Uterus (tissue), 3 donors: ENCODE measurements at regions not wholly inside any gene's neighbourhood (a gene's known extent, or its start where the extent isn't known, plus 50 kb on each side); places are given as distances from the start of the nearest gene placed in this dataset.
"Not testable (repeated sequence)": the region's sequence is repeated elsewhere in the genome, so short reads cannot be mapped to it uniquely, and the experiment has no call there.

Experiments
- DNase-seq, 2 donors: peaks; one replicate each; pipeline ENCODE4 v3.0.0-alpha.2; 2019 to 2020
- H3K27ac ChIP-seq, 2 donors: fragments of 200-600 bp; sonication (generic); 1 replicate in 1 of 2; 2 replicates in 1 of 2; pipeline ENCODE4 v1.5.1; 2016 to 2018
- H3K27me3 ChIP-seq, 2 donors: fragments of 200-600 bp; sonication (generic); one replicate each; pipeline ENCODE4 v1.5.1; 2018 to 2019; ENCODE audit warnings: control low read depth in 1 of 2
- H3K36me3 ChIP-seq, 2 donors: fragments of 200-600 bp; sonication (generic); one replicate each; pipeline ENCODE4 v1.5.1; 2019; ENCODE audit warnings: control low read depth in 1 of 2
- H3K4me1 ChIP-seq, 2 donors: fragments of 200-600 bp; sonication (generic); one replicate each; pipeline ENCODE4 v1.5.1; 2018 to 2019; ENCODE audit warnings: control low read depth in 1 of 2
- H3K4me3 ChIP-seq, 2 donors: fragments of 200-600 bp; sonication (generic); 1 replicate in 1 of 2; 2 replicates in 1 of 2; pipeline ENCODE4 v1.5.1; 2018 to 2019; ENCODE audit warnings: mild to moderate bottlenecking in 1 of 2
- H3K9me3 ChIP-seq, 2 donors: fragments of 200-600 bp; sonication (generic); one replicate each; pipeline ENCODE4 v1.5.1; 2019; ENCODE audit warnings: control low read depth in 1 of 2
- intact Hi-C: fragments of 100-400 bp; cut with DNase I; formaldehyde crosslinking; loops from one replicate; pipeline ENCODE4 v1.15.1; 2023; ENCODE audit warnings: low total_unique reads
- donor health status: DM: yes; HTN: yes; CAD: no.

GRCh38 chr1:206357962-206358361 is 112.3 kb upstream of the IKBKE start:
- H3K36me3 ChIP-seq, H3K4me1 ChIP-seq, H3K9me3 ChIP-seq, intact Hi-C loops, H3K27me3 ChIP-seq, DNase-seq, H3K27ac ChIP-seq, H3K4me3 ChIP-seq: not testable (repeated sequence)

GRCh38 chr1:206358771-206359170 is 111.5 kb upstream of the IKBKE start:
- intact Hi-C loops, H3K27me3 ChIP-seq, H3K4me1 ChIP-seq: not testable (repeated sequence)

GRCh38 chr1:206359377-206359776 is 110.9 kb upstream of the IKBKE start:
- H3K4me1 ChIP-seq, H3K36me3 ChIP-seq, H3K27ac ChIP-seq, H3K4me3 ChIP-seq, DNase-seq, intact Hi-C loops, H3K9me3 ChIP-seq, H3K27me3 ChIP-seq: not testable (repeated sequence)

More at GRCh38 chr1:206358771-206359170, 111.5 kb upstream of the IKBKE start:
- not testable (repeated sequence) for DNase-seq, H3K4me3 ChIP-seq, H3K27ac ChIP-seq, H3K9me3 ChIP-seq, H3K36me3 ChIP-seq

GRCh38 chr1:206361978-206362543 is 108.2 kb upstream of the IKBKE start:
- H3K36me3 ChIP-seq, DNase-seq, H3K27me3 ChIP-seq, H3K4me3 ChIP-seq, H3K27ac ChIP-seq, H3K4me1 ChIP-seq, H3K9me3 ChIP-seq, intact Hi-C loops: not testable (repeated sequence)

- intact Hi-C loops, H3K9me3 ChIP-seq, H3K4me3 ChIP-seq, H3K36me3 ChIP-seq, H3K27ac ChIP-seq, H3K4me1 ChIP-seq, DNase-seq, H3K27me3 ChIP-seq: not testable (repeated sequence)
These were observed 107.3 kb upstream of the IKBKE start for GRCh38 chr1:206362994-206363393.

GRCh38 chr1:206365271-206365670 is 105.0 kb upstream of the IKBKE start:
- intact Hi-C loops, H3K27ac ChIP-seq: not testable (repeated sequence)

GRCh38 chr1:206366131-206366530 is 104.1 kb upstream of the IKBKE start:
- H3K27ac ChIP-seq, H3K27me3 ChIP-seq, H3K9me3 ChIP-seq, H3K36me3 ChIP-seq, H3K4me3 ChIP-seq, DNase-seq, H3K4me1 ChIP-seq, intact Hi-C loops: not testable (repeated sequence)

More at GRCh38 chr1:206365271-206365670, 105.0 kb upstream of the IKBKE start:
- DNase-seq, H3K27me3 ChIP-seq, H3K9me3 ChIP-seq, H3K36me3 ChIP-seq, H3K4me3 ChIP-seq, H3K4me1 ChIP-seq: not testable (repeated sequence)

GRCh38 chr1:206366772-206367171 is 103.5 kb upstream of the IKBKE start:
- H3K36me3 ChIP-seq, H3K27ac ChIP-seq, H3K27me3 ChIP-seq, intact Hi-C loops, H3K9me3 ChIP-seq, H3K4me3 ChIP-seq, H3K4me1 ChIP-seq, DNase-seq: not testable (repeated sequence)

GRCh38 chr1:206367955-206368622 is 102.2 kb upstream of the IKBKE start:
- H3K36me3 ChIP-seq = not testable (repeated sequence)

GRCh38 chr1:206374725-206375124 is 95.6 kb upstream of the IKBKE start:
- H3K36me3 ChIP-seq, DNase-seq, H3K4me3 ChIP-seq, intact Hi-C loops, H3K9me3 ChIP-seq, H3K27me3 ChIP-seq, H3K4me1 ChIP-seq, H3K27ac ChIP-seq: not testable (repeated sequence)

More at GRCh38 chr1:206367955-206368622, 102.2 kb upstream of the IKBKE start:
- H3K9me3 ChIP-seq, DNase-seq, H3K4me3 ChIP-seq, H3K4me1 ChIP-seq, H3K27ac ChIP-seq, intact Hi-C loops, H3K27me3 ChIP-seq: not testable (repeated sequence)

- intact Hi-C loops, H3K4me3 ChIP-seq, H3K27me3 ChIP-seq, H3K9me3 ChIP-seq, DNase-seq, H3K36me3 ChIP-seq, H3K27ac ChIP-seq, H3K4me1 ChIP-seq: not testable (repeated sequence)
These were observed 94.7 kb upstream of the IKBKE start for GRCh38 chr1:206375552-206375951.

- DNase-seq, H3K4me3 ChIP-seq, H3K27me3 ChIP-seq, H3K27ac ChIP-seq, H3K9me3 ChIP-seq, H3K36me3 ChIP-seq, intact Hi-C loops, H3K4me1 ChIP-seq: not testable (repeated sequence)
These were observed 91.8 kb upstream of the IKBKE start for GRCh38 chr1:206378506-206378905.

- intact Hi-C loops, DNase-seq: not testable (repeated sequence)
These were observed 91.0 kb upstream of the IKBKE start for GRCh38 chr1:206379245-206379644.

More at GRCh38 chr1:206379245-206379644, 91.0 kb upstream of the IKBKE start:
- not testable (repeated sequence) for H3K4me1 ChIP-seq, H3K4me3 ChIP-seq, H3K27me3 ChIP-seq, H3K9me3 ChIP-seq, H3K36me3 ChIP-seq, H3K27ac ChIP-seq
